OCI-LY1 (cell line): ENCODE measurements at regions not wholly inside any gene's neighbourhood (a gene's known extent, or its start where the extent isn't known, plus 50 kb on each side); places are given as distances from the start of the nearest gene placed in this dataset.

ENCODE experiments used
- H2AFZ ChIP-seq: fragments of 200-600 bp; sonication (generic), shearing (Covaris generic); 2 replicates; pipeline ENCODE4 v1.6.0; 2014; ENCODE audit warnings: antibody characterized with exemption, mild to moderate bottlenecking, low read length
- H3F3A ChIP-seq: fragments of 200-600 bp; sonication (generic), shearing (Covaris generic); 2 replicates; pipeline ENCODE4 v1.6.0; 2014; ENCODE audit warnings: mild to moderate bottlenecking, antibody characterized with exemption, low read length, moderate library complexity; ENCODE audit not compliant: insufficient read depth
- H3K27ac ChIP-seq: fragments of 200-600 bp; sonication (generic); 2 replicates; pipeline ENCODE4 v1.5.1; 2014; ENCODE audit warnings: low read length, mixed run types, mild to moderate bottlenecking, low read depth; ENCODE audit not compliant: poor library complexity, severe bottlenecking
- H3K27me3 ChIP-seq: fragments of 200-600 bp; sonication (generic); 2 replicates; pipeline ENCODE4 v1.6.0; 2014; ENCODE audit warnings: antibody characterized with exemption, mild to moderate bottlenecking, low read length, moderate library complexity; ENCODE audit not compliant: insufficient read depth
- H3K36me3 ChIP-seq: fragments of 200-600 bp; sonication (generic); 2 replicates; pipeline ENCODE4 v1.6.1; 2014; ENCODE audit warnings: mild to moderate bottlenecking, antibody characterized with exemption, low read length, moderate library complexity, mixed read lengths; ENCODE audit not compliant: insufficient read depth
- H3K4me1 ChIP-seq: fragments of 200-600 bp; sonication (generic); 2 replicates; pipeline ENCODE4 v1.5.1; 2014; ENCODE audit warnings: mild to moderate bottlenecking, low read length, moderate library complexity; ENCODE audit not compliant: insufficient read depth, severe bottlenecking
- H3K4me2 ChIP-seq: fragments of 200-600 bp; sonication (generic), shearing (Covaris generic); 2 replicates; pipeline ENCODE4 v1.6.1; 2014; ENCODE audit warnings: low read length
- H3K4me3 ChIP-seq: fragments of 200-600 bp; sonication (generic); 2 replicates; pipeline ENCODE4 v1.5.1; 2014; ENCODE audit warnings: low read length, low read depth, mild to moderate bottlenecking, mixed read lengths; ENCODE audit not compliant: poor library complexity, severe bottlenecking
- H3K79me2 ChIP-seq: fragments of 200-600 bp; shearing (Covaris generic); 2 replicates; pipeline ENCODE4 v1.6.1; 2016; ENCODE audit warnings: mixed run types, low read length, mixed read lengths; ENCODE audit not compliant: insufficient read depth
- H3K9ac ChIP-seq: fragments of 200-600 bp; sonication (generic), shearing (Covaris generic); 2 replicates; pipeline ENCODE4 v1.6.1; 2014; ENCODE audit warnings: mild to moderate bottlenecking, low read length, mixed read lengths
- H3K9me2 ChIP-seq: fragments of 200-600 bp; sonication (generic), shearing (Covaris generic); 2 replicates; pipeline ENCODE4 v1.6.1; 2014; ENCODE audit warnings: low read depth, mild to moderate bottlenecking, low read length, mixed read lengths
- H3K9me3 ChIP-seq: fragments of 200-600 bp; shearing (Covaris generic); 2 replicates; pipeline ENCODE4 v1.6.1; 2014; ENCODE audit warnings: low read length, mixed read lengths
- H4K20me1 ChIP-seq: fragments of 200-600 bp; sonication (generic), shearing (Covaris generic); 2 replicates; pipeline ENCODE4 v1.6.0; 2016; ENCODE audit warnings: mild to moderate bottlenecking, low read length; ENCODE audit not compliant: insufficient read depth
- CTCF ChIP-seq: fragments of 200-600 bp; sonication (generic), shearing (Covaris generic); IDR thresholded peaks from 2 replicates; pipeline ENCODE4 v1.5.1; 2017; ENCODE audit warnings: mild to moderate bottlenecking, antibody characterized with exemption, low read length, moderate library complexity, mixed read lengths
- EZH2 ChIP-seq: fragments of 200-600 bp; sonication (generic), shearing (Covaris generic); IDR thresholded peaks from 2 replicates; pipeline ENCODE4 v1.8.0; 2017; ENCODE audit warnings: borderline replicate concordance, mixed run types, mild to moderate bottlenecking, antibody characterized with exemption, low read length, moderate library complexity, mixed read lengths

- no peak overlapping the region for H3K27ac ChIP-seq
- no peak overlapping the region for H3K4me2 ChIP-seq
- no peak for TF ChIP-seq EZH2
- TF ChIP-seq CTCF, result no peak
- no peaks in the 10 kb centered on the region for H3F3A ChIP-seq
- no peaks in the 10 kb centered on the region for H3K79me2 ChIP-seq
- no peaks in the 10 kb centered on the region for H3K4me1 ChIP-seq
- no peaks in the 10 kb centered on the region for H3K27me3 ChIP-seq
- no peaks in the 10 kb centered on the region for H3K9me3 ChIP-seq
- no peak overlapping the region for H3K4me3 ChIP-seq
- H3K9ac ChIP-seq, result no peak overlapping the region
- H3K9me2 ChIP-seq, result no peaks in the 10 kb centered on the region
- H3K36me3 ChIP-seq, result no peaks in the 10 kb centered on the region
- H4K20me1 ChIP-seq, result no peaks in the 10 kb centered on the region
- no peak overlapping the region for H2AFZ ChIP-seq
Measured at GRCh38 chr18:73461038-73461779, 593.4 kb upstream of the NETO1 start.

DNA sequence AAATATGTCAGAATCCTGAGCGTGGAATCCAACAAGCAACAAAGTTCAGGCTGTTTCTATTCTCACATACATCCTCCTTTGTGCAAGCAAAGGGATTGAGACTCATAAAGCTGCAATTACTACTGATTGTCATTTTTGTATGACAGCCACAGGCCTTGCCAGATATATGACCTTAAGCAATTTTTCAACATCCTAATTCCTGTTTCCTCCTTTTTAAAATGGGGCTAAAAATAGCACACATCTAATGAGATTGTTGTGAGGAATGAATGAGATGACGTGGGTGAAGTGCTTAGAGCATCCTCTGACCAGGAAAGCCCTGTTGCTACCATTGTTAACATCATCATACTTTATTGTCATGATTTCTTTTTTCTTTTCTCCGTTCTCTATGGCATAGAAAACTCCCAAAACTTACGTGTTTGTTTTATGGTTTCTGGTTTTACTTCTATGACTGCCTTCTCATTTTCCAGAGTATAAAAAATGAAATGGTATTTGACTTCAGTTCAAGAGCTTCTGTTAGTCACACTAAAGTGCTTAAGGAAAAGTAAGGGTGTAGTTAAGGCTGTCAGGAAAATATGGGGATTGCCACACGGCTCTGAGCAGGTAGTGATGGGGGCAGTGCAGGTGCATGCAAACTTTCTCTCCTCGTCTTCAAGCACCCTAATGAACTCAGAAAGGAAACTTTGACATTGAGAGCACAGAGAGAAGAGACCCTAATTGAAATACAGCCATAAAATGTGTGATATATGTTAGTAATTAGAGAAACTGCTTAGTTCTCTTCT is 590.6 kb upstream of the NETO1 start:
- H3K27ac ChIP-seq, result no peak overlapping the region
- H3K79me2 ChIP-seq, result no peaks in the 10 kb centered on the region
- H3K4me1 ChIP-seq, result no peaks in the 10 kb centered on the region
- no peaks in the 10 kb centered on the region for H4K20me1 ChIP-seq
- no peak overlapping the region for H2AFZ ChIP-seq
- no peaks in the 10 kb centered on the region for H3K36me3 ChIP-seq
- H3K4me3 ChIP-seq, result no peak overlapping the region
- H3K4me2 ChIP-seq, result no peak overlapping the region
- H3K9ac ChIP-seq, result no peak overlapping the region
- H3F3A ChIP-seq, result no peaks in the 10 kb centered on the region
- no peak for TF ChIP-seq CTCF
- TF ChIP-seq EZH2, result no peak
- H3K9me3 ChIP-seq, result no peaks in the 10 kb centered on the region
- H3K9me2 ChIP-seq, result no peaks in the 10 kb centered on the region
- H3K27me3 ChIP-seq, result no peaks in the 10 kb centered on the region

- no peaks in the 10 kb centered on the region for H3K79me2 ChIP-seq
- H3K9ac ChIP-seq, result no peak overlapping the region
- H2AFZ ChIP-seq, result no peak overlapping the region
- H3K4me3 ChIP-seq, result no peak overlapping the region
- H3K36me3 ChIP-seq, result no peaks in the 10 kb centered on the region
- H3K4me1 ChIP-seq, result no peaks in the 10 kb centered on the region
- H3K9me2 ChIP-seq, result no peaks in the 10 kb centered on the region
- no peaks in the 10 kb centered on the region for H3K9me3 ChIP-seq
- H3K27me3 ChIP-seq, result no peaks in the 10 kb centered on the region
- no peak overlapping the region for H3K27ac ChIP-seq
- TF ChIP-seq EZH2 (no peak), CTCF (no peak)
- H4K20me1 ChIP-seq, result no peaks in the 10 kb centered on the region
- no peak overlapping the region for H3K4me2 ChIP-seq
- no peaks in the 10 kb centered on the region for H3F3A ChIP-seq
Measured at GRCh38 chr18:73456643-73457042, 588.9 kb upstream of the NETO1 start.
